ENCODE measurements at regions not wholly inside any gene's neighbourhood (a gene's known extent, or its start where the extent isn't known, plus 50 kb on each side); places are given as distances from the start of the nearest gene placed in this dataset.

DNA sequence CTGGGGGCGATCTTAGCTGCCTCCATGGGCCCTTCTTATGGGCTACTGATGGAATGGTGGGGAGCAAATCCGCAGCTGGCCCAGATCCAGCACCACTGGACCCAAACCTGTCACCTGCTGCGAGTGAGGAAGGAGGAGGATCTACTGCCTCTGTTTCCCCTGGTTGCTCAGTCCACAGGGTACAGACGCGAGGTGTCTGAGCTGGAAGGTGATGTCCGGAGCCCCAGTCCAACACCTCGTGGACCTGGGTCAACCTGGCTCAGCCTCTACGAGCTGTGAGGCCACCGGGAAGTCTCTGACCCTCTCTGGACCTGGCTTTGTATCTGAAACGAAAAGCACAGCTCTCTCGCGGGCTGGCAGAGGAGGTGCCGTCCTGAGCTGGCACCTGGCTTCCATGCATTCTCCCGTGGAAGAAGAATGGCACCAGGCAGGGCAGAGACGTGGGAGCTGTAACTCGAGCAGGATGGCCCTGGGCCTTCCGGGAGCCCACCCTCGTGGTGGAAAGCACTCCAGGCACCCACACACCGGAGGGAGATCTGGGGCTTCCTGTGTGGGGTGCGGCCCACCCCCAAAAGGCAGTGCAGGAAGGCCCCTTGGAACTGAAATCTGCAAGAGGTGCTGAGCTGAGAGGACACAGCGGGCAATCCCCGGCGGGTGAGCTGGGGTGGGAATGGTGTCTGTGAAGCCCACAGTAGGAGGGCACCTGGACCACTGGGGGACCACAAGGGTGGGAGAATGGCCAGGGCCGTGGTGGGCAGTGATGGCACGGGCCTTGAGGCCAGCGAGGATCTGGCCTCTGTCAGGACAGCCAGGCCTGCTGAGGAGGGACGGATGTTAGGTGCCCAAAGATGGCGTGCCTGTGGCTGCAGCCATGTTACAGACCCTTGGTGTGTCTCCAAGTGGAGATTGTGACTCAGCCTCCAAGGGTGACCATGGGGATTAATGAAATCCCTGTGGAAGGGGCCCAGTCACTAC, 133.4 kb downstream of the OLFM1 start:
- no peak for DNase-seq (ENCODE audit: low spot score)

DNA sequence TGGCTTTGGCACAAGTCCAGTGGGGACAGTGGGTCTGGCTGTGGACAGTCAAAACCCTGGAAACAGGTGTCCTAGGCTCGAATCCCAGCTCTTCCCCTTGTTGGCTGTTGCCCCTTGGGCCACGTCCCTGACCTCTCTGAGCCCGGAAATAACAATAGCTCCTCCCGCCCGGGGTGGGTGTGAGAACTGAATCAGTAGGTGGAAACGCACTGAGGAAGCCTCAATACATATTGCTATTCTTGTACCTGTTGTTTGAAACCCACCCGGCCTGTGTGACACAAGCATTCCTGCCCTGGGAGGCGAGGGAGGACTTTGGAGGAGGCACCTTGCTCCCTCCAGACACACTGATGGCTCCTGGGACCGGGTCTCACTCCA, 134.1 kb downstream of the OLFM1 start:
- DNase-seq (ENCODE audit: low spot score), result no peak

DNA sequence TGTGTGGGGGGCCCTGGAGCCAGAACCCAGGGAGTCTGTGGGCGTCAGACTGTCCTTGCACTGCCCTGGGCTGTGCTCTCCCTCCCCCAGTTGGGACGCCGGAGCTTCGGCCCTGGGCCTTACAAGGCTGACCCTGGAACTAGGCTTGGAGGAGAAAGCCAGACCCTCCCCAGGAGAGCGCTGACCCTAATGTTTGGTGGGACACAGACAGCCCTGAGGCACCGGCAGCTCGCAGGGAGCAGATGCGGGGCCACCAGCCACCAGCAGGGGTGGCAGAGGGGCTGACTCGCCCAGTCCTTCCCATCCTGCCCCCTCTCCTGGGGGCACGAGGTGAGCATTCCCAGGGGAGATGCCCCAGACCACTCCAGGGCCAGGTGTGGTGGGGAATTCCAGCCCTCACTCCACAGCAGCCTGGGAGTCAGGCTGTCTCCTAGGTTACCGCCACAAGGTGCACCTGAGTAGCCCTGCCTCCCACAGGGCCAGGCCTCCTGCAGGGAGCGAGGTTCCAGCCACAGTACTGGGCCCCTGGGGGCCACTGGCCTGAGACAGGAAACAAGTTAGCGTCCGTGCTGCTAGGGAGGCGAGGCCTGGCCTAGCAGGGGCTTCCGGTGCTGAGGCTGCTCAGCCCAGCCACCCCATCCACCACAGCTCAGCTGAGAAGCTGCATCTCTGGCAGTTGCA, 134.6 kb downstream of the OLFM1 start:
- DNase-seq (ENCODE audit: low spot score), result peak; percentile 62

DNA sequence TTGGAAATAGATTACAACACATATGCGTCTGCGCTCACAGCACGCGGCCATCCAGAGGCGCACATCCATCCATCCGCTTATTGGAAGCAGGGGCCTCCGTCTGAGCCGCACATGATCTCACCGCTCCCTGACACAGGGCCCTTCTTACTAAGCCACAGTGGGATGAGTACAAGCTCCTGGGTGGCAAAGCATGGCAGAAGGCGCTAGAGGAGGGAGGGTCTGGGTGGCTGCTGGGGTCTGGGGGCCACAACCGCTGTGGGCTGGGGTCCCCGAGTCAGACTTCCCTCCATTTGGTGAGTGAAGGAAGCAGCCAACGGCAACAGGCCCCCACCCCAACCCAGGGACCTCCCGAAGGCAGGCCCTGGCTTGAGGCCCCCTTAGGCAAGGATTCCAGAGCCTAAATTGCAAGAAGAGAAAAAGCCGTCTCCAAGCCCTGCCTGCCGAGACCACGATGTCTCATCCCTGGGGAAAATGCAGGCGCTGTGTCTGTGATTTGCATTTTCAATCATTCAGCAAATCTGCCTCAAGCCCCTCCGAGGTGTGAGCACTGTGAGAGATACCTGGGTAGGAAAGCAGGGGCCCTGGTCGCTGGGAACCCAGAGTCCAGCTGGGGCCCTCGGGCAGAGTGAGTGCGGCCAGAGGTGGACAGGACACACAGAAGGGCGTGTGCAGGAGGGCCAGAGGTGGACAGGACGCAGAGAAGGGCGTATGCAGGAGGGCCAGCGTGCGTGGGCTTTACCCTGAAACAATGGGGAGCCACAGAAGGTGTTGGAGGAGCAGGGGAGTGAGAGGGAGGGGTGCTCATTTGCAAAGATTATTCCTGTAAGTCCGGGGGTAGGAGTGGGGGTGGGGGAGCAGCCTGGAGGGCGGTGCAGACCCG, 135.7 kb downstream of the OLFM1 start:
- no peak for DNase-seq (ENCODE audit: low spot score)

DNA sequence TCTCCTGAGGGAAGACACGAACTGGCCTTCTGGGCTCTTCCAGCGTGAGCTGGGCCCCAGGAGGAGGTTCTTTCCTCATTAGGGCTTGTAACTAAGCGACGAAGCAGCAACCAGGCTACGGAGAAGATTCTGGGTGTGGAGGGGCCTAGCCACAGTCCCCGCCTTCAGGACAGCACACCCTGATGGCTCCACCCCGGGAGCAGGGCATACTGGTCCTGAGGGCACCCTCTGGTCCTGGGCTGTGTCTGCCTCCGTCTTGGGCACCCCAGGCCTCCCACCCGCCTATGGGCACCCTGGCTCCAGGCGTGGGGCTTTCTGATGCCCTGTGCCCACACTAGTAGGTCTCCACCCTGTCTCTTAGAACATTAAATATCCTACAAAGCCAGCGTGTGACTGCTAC, 136.4 kb downstream of the OLFM1 start:
- DNase-seq (ENCODE audit: low spot score), result no peak

DNA sequence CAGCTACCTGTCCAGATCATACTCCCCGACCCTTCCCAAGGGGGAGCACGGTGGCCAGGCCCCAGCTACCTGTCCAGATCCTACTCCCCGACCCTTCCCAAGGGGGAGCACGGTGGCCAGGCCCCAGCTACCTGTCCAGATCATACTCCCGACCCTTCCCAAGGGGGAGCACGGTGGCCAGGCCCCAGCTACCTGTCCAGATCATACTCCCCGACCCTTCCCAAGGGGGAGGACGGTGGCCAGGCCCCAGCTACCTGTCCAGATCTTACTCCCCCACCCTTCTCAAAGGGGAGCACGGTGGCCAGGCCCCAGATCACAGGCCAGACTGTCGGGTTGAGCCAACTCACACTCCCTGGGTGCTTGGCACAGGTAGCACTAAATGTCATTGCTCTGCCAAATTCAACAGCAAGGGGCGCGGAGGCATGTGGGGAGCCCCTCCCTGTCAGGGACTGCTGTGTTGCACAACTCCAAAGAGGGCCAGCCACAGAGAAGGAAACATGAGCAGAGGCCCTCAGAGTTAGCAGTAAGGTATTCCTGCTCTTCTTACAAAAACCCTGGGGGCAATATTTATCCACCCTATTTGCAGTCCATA, 136.9 kb downstream of the OLFM1 start:
- DNase-seq (ENCODE audit: low spot score), result no peak

DNA sequence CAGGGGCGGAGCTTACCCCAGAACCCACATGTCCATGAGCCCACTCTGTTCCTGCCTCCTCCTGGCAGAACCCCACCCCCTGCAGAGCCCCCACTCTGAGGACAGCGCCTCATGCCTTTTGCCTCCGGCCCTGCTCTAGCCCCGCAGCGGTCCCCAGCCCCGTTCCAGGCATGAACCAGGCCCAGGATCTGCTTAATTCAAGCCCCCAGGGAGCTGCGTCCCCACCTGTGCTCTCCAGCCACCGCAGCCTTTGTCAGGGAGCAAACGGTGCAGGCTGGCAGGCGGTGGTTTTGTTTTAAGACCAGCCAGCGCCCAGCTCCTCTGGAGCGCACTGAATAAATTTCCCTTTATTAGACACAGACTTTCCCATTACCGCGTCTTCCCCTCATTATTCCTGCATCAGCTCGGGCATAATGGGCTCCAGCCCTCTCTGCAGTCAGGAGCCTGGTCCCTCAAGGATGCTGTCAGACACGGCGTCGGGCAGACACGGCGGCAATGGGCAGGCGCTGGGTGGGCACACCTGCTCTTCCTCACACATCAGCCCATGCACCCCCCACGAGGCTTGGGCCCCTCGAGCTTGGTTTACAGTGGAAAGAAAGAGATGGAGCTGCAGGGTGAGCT, 137.6 kb downstream of the OLFM1 start:
- no peak for DNase-seq (ENCODE audit: low spot score)

DNA sequence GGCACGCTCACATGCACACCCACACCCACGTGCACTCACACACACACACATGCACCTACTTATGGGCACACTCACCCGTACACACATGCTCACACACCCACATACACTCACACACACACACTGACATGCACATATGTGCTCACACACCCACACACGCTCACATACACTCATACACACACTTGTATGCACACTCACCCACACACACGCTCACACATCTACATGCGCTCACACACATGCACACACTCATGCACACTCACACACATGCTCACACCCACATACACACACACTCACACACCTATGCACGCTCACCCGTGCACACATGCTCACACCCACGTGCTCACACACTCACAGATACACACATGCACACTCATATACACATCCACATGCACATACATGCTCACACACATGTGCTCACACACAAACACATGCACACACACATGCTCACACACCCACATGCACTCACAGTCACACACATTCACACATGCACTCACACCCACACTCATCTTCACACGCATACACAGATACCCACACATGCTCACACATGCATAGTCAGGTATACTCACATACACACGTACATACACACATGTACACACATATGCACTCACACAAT, 138.3 kb downstream of the OLFM1 start:
- DNase-seq (ENCODE audit: low spot score), result no peak

DNA sequence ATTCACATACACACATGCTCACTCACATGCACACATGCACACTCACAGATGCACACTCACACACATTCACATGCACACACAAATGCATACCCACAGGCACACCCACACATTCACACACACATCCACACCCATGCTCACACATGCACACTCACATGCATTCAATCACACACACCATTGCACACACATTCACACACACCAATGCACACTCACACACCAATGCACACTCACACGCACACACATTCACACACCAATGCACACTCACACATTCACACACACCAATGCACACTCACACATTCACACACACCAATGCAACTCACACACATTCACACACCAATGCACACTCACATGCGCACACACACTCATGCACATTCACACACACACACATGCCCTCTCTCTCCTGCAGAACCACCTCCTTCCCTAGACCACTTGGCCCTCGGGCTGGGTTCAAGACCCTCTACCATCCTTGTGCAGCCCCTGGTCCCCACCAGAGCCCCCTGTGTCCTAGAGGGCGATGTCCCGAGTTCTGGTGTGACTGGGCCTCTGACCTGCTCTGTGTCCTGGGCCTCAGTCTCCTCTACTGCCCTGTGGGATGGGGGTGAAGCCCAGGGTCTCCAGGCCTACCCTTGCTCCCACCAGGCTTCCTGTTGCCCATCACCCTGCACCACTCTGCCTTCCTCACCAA, 139.0 kb downstream of the OLFM1 start:
- no peak for DNase-seq (ENCODE audit: low spot score)

DNA sequence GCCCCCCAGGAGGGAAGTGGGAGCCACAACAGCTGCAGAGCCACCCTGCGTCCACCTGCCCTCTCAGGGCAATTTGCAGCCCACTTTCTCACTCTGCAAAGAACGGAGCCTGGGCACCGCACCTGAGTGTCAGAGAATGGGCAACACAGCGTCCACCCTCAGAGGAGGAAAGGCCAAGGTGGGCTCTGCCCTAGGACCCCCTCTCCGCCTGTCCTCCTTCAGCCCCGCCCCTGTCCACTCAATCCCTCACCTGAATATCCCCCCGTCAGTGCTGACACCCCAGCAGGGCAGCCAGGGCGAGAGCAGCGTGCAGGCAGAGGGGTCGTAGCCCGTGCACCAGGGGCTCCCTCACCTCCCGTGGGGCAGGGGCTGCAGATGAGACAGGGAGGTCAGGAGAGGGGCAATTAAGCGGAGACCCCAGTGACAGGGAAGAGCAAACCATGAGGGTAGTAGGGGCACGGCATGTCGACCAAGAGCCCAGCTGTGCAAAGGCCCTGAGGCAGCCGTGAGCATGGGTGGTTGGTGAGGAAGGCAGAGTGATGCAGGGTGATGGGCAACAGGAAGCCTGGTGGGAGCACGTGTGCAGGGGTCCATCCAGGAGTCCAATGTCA, 140.3 kb downstream of the OLFM1 start:
- DNase-seq (ENCODE audit: low spot score), result no peak

DNA sequence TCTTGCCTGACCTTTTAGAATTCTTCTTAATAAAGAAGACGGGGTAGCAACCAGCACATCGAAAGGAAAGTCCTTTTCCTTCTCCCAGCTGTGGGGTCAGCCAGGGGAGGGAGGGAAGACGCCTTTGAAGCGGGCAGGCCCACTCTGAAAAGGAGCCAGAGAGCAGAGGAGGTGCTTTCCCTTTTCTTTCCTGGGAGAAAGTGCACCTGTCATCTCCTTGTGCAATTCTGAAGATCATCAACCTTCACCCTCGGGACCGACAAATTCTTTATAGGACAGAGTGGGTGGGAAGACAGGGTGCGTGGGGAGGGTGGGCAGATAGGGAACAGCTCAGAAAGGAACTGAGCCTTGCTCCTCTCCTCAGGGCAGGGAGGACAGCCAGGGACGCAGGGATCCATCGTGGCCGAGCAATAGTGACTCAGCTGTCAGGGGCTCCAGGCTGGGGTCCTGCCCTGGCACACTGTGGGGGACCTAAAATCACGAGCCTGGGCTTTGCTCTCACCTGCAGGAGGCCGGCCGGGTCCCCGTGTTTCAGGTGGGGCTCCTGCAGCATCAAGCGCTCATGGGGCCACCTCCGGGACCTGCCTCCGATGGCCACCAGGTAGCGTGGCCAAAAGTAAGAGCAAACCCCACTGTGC, 141.0 kb downstream of the OLFM1 start:
- DNase-seq (ENCODE audit: low spot score), result no peak

DNA sequence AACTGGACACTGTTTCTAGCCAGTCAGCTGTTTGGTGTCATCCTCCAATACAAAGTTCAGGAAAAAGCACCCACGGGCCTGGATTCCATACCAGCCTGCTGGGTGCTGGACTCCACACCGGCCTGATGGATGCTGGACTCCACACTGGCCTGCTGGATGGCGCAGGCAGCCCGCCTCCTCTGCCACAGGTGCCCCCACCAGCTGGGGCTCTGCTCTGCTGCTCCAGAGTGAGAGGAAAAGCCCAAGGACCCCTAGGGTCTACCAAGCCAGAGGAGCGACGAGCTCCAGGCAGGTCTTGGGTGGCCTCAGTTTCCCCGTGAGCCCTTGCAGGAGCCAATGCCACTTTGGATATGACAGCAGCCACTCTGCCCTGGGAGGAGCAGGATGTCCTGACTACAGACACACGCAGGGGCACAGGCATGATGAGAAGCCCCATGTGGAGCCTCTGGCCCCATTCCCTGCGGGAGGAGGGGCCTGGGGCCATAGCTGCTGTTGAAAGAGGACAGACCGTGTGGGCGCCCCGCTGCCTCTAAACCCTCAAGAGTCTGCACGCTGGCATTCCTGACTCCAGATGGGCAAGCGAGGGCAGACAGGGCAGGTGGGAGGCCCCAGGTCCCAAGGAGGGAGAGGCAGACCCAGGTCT, 141.6 kb downstream of the OLFM1 start:
- no peak for DNase-seq (ENCODE audit: low spot score)

DNA sequence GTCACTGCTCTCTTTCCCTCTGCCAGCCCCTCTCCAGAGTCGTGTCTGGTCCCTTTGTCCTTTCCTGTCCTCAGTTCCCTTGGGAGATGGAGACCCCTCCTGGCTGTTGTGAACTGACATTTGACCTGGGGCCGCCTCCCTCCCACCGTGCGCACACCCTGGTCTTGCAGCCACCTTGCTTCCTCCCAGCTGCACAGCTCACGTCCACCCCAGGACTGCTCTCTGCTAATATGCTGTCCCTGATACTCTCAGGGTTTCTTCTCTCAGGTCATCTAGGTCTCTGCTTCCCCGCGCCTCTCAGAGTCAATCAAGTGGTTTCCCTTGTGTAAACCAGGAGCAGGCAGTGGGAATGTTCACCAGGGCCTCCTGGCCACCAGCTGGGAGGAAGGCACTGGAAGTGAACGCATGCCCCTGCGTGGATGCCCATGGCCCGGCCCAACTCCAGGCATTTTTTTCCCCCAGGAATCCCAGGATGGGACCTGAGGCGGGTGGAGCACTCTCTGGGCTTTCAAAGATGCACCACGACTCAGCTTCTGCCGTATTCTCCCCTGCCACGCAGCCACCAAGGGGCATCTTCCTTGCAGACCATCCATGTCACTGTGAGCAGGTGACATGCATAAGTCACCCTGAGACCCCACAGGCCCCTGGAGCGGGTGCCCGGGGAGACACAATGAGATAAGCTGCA, 142.4 kb downstream of the OLFM1 start:
- DNase-seq (ENCODE audit: low spot score), result no peak

DNA sequence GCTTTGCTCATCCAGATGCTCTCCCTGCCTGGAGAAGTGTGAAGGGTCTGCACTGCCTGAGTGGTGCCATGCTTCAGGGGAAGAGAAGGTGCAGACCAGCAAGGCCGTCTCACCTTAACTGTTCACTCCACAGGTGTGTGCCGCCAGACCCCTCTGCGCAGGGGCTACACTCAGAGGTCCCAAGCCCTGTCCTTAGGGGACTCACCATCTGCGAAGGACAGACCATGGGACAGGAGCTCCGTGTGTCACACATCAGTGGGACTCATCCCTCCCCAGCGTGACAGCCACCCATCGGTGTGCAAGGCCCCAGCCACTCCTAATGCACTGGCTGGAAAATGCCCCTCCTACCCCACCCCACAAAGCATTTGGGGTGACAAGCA, 142.9 kb downstream of the OLFM1 start:
- no peak for DNase-seq (ENCODE audit: low spot score)

DNA sequence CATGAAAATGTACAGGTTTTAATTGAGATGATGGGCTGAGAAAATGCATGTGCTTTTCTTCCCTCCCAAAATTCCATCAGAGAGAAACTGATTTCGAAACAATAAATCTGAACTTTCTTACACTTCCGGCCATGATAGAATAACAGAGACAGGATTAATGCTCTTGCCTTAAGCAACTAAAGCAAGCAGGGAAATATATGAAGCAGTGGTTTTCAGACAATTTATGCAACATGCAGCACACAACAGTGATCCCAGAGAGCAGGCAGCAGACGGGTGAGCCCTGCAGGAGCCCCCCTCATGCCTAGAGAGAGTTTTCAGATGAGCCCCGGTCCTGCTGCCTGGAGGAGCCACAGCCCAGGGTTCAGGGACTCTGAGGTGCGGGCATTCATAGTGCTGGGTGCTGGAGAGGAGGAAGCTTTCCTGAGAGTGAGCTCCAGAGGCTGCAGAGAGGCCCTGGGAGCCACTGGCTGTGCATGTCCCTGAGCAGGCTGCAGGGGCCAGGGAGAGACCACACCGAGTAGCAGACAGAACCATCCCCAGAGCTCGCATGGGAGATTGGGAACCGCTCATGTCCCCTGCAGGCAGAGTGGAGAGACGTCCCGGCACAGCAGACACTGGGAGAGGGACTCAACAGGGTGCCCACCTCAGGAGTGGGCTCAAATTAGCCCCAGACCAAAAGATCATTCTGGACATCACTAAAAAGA, 143.5 kb downstream of the OLFM1 start:
- no peak for DNase-seq (ENCODE audit: low spot score)

DNA sequence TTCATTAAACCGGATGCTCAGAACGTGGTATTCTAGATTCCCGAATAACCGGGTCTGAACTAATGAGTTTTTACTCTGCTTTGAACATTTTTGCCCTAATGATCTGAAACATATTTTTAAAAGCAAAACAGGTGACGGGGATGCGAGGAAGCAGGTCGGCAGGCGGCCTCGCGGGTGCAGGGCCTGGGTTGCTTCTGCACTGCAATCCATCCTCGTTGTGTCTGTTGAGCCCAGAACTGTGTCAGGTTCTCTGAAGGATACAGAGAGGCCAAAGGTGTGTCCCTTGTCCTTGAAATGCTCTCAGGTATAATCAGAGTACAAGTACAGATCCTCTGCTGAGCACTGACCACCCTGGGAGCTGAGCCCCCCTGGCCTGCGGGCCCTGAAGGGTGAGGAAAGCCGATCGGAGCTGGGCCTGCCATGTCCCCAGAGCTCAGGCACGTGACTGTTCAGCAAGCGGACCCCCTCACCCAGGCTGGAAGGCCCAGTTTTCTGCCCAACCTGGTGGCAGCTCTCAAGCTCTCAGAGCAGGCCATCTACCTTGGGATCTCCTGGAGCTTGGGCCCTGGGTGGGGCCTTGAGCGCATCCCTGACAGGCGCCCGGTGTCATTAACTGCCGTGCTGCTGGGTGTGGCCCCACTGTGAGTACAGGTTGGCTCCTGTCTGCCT, 151.8 kb downstream of the OLFM1 start:
- DNase-seq (ENCODE audit: low spot score), result no peak

DNA sequence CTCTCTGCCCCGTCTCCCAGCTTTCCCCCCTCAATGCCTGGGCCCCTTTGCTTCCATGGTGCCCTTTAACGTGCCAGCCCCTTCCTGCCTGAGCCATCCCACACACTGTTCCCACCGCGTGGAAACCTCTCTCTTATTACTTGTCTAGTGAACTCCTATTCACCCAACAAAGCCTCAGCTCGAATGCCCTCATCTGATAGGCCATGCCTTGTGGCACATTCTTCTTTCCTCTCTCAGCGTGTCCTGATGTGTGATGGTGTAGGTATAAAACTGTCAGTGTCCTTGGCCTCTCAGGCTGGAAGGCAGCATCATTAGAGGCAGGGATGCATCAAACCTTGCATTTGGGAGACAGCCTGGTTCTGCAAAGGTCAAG, 152.3 kb downstream of the OLFM1 start:
- no peak for DNase-seq (ENCODE audit: low spot score)
